HG02623 (cell line): ENCODE measurements at regions not wholly inside any gene's neighbourhood (a gene's known extent, or its start where the extent isn't known, plus 50 kb on each side); places are given as distances from the start of the nearest gene placed in this dataset.

Experiments
- ATAC-seq: cut with Tn5 transposase; IDR thresholded peaks from one replicate; pipeline ENCODE4 v1.9.1; 2021; ENCODE audit warnings: moderate library complexity; ENCODE audit not compliant: unreplicated experiment

GRCh38 chr6:113642001-113642713 is 215.0 kb upstream of the MARCKS start:
- ATAC-seq, result no peak

GRCh38 chr6:113642714-113643406 is 214.3 kb upstream of the MARCKS start:
- peak; percentile 97 for ATAC-seq

GRCh38 chr6:113643407-113643770 is 213.8 kb upstream of the MARCKS start:
- no peak for ATAC-seq

- ATAC-seq, result no peak
Observed at GRCh38 chr6:113644861-113645575, 212.1 kb upstream of the MARCKS start.

GRCh38 chr6:113645576-113645970 is 211.6 kb upstream of the MARCKS start:
- no peak for ATAC-seq

GRCh38 chr6:113645986-113646385 is 211.2 kb upstream of the MARCKS start:
- ATAC-seq, result no peak

- ATAC-seq, result no peak
Observed at GRCh38 chr6:113646701-113647100, 210.4 kb upstream of the MARCKS start.

- ATAC-seq, result peak; percentile 23
Observed at GRCh38 chr6:113647143-113647889, 209.8 kb upstream of the MARCKS start.

- no peak for ATAC-seq
Observed at GRCh38 chr6:113648698-113649097, 208.4 kb upstream of the MARCKS start.

GRCh38 chr6:113649276-113649675 is 207.9 kb upstream of the MARCKS start:
- ATAC-seq, result no peak

- ATAC-seq, result no peak
Observed at GRCh38 chr6:113649880-113650609, 207.1 kb upstream of the MARCKS start.

GRCh38 chr6:113650610-113650979 is 206.6 kb upstream of the MARCKS start:
- ATAC-seq, result no peak

GRCh38 chr6:113651120-113651519 is 206.0 kb upstream of the MARCKS start:
- ATAC-seq, result no peak

- ATAC-seq, result peak; percentile 29
Observed at GRCh38 chr6:113651920-113652319, 205.2 kb upstream of the MARCKS start.

- no peak for ATAC-seq
Observed at GRCh38 chr6:113653275-113653674, 203.9 kb upstream of the MARCKS start.

- no peak for ATAC-seq
Observed at GRCh38 chr6:113654396-113654795, 202.7 kb upstream of the MARCKS start.

GRCh38 chr6:113655761-113656160 is 201.4 kb upstream of the MARCKS start:
- no peak for ATAC-seq

- ATAC-seq, result no peak
Observed at GRCh38 chr6:113659762-113660404, 197.3 kb upstream of the MARCKS start.

- ATAC-seq, result no peak
Observed at GRCh38 chr6:113660819-113661218, 196.3 kb upstream of the MARCKS start.

- ATAC-seq, result no peak
Observed at GRCh38 chr6:113662093-113662665, 195.0 kb upstream of the MARCKS start.
